ENCODE measurements at regions not wholly inside any gene's neighbourhood (a gene's known extent, or its start where the extent isn't known, plus 50 kb on each side); places are given as distances from the start of the nearest gene placed in this dataset.

- no peak for TF ChIP-seq ZHX2 (IDR thresholded peaks at IDR 0.05; ENCODE audit: low read depth)
- no peak for TF ChIP-seq ZHX2 (CRISPR knock-in tag; IDR thresholded peaks at IDR 0.05; ENCODE audit: borderline replicate concordance)
- no peak for TF ChIP-seq RFXAP (CRISPR knock-in tag; IDR thresholded peaks at IDR 0.05; ENCODE audit: borderline replicate concordance)
- TF ChIP-seq ZNF343 (CRISPR knock-in tag; IDR thresholded peaks at IDR 0.05) = no peak
- no peak for TF ChIP-seq TEAD3 (CRISPR knock-in tag; optimal IDR thresholded peaks at IDR 0.05; ENCODE audit: borderline replicate concordance)
- no peak for TF ChIP-seq ZBTB4 (CRISPR knock-in tag; IDR thresholded peaks at IDR 0.05; ENCODE audit: borderline replicate concordance)
- no peak for TF ChIP-seq ZNF367 (CRISPR knock-in tag; IDR thresholded peaks at IDR 0.05; ENCODE audit: borderline replicate concordance)
- TF ChIP-seq HOXD1 (CRISPR knock-in tag; IDR thresholded peaks at IDR 0.05) = no peak
- TF ChIP-seq NKX3-1 (CRISPR knock-in tag; IDR thresholded peaks at IDR 0.05) = no peak
- no peak for TF ChIP-seq ZNF670 (CRISPR knock-in tag; IDR thresholded peaks at IDR 0.05; ENCODE audit: borderline replicate concordance)
- TF ChIP-seq POLR2A (IDR thresholded peaks at IDR 0.05; ENCODE audit: insufficient read depth in 1 of 2, low read depth in 2 of 2, low read length in 2 of 2) = no peak
Observed at GRCh38 chr6:163900570-163900969, 486.1 kb downstream of the QKI start (continued).

Measured in HepG2 (cell line).